ENCODE measurements at regions not wholly inside any gene's neighbourhood (a gene's known extent, or its start where the extent isn't known, plus 50 kb on each side); places are given as distances from the start of the nearest gene placed in this dataset.
"Not testable (repeated sequence)": the region's sequence is repeated elsewhere in the genome, so short reads cannot be mapped to it uniquely, and the experiment has no call there.

- DNase-seq (ENCODE audit: low read depth in 2 of 3, low spot score in 2 of 3) = no peak
Observed at GRCh38 chr1:213523781-213524398, 463.9 kb upstream of the PROX1 start.

GRCh38 chr1:213526306-213526705 lies 461.5 kb upstream of the PROX1 start:
- no peak for DNase-seq (ENCODE audit: low read depth in 2 of 3, low spot score in 2 of 3)

- DNase-seq (ENCODE audit: low read depth in 2 of 3, low spot score in 2 of 3) = no peak
Observed at GRCh38 chr1:213530611-213531320, 457.0 kb upstream of the PROX1 start.

- DNase-seq (ENCODE audit: low read depth in 2 of 3, low spot score in 2 of 3) = no peak
Observed at GRCh38 chr1:213531369-213532310, 456.1 kb upstream of the PROX1 start.

GRCh38 chr1:213533125-213533524 lies 454.6 kb upstream of the PROX1 start:
- no peak for DNase-seq (ENCODE audit: low read depth in 2 of 3, low spot score in 2 of 3)

- DNase-seq (ENCODE audit: low read depth in 2 of 3, low spot score in 2 of 3) = no peak
Observed at GRCh38 chr1:213535679-213536078, 452.1 kb upstream of the PROX1 start.

- DNase-seq (ENCODE audit: low read depth in 2 of 3, low spot score in 2 of 3) = no peak
Observed at GRCh38 chr1:213538251-213538650, 449.5 kb upstream of the PROX1 start.

- DNase-seq (ENCODE audit: low read depth in 2 of 3, low spot score in 2 of 3) = no peak
Observed at GRCh38 chr1:213539464-213539863, 448.3 kb upstream of the PROX1 start.

- no peak for DNase-seq (ENCODE audit: low read depth in 2 of 3, low spot score in 2 of 3)
Observed at GRCh38 chr1:213541641-213542040, 446.1 kb upstream of the PROX1 start.

- not testable (repeated sequence) for DNase-seq (ENCODE audit: low read depth in 2 of 3, low spot score in 2 of 3)
Observed at GRCh38 chr1:213545181-213545580, 442.6 kb upstream of the PROX1 start.

GRCh38 chr1:213549982-213550381 lies 437.8 kb upstream of the PROX1 start:
- no peak for DNase-seq (ENCODE audit: low read depth in 2 of 3, low spot score in 2 of 3)

- DNase-seq (ENCODE audit: low read depth in 2 of 3, low spot score in 2 of 3) = no peak
Observed at GRCh38 chr1:213550804-213551203, 437.0 kb upstream of the PROX1 start.

GRCh38 chr1:213552045-213552444 lies 435.7 kb upstream of the PROX1 start:
- DNase-seq (ENCODE audit: low read depth in 2 of 3, low spot score in 2 of 3) = no peak

- no peak for DNase-seq (ENCODE audit: low read depth in 2 of 3, low spot score in 2 of 3)
Observed at GRCh38 chr1:213560226-213560625, 427.5 kb upstream of the PROX1 start.

- DNase-seq (ENCODE audit: low read depth in 2 of 3, low spot score in 2 of 3) = no peak
Observed at GRCh38 chr1:213561870-213562269, 425.9 kb upstream of the PROX1 start.

- DNase-seq (ENCODE audit: low read depth in 2 of 3, low spot score in 2 of 3) = no peak
Observed at GRCh38 chr1:213564215-213564659, 423.5 kb upstream of the PROX1 start.

- DNase-seq (ENCODE audit: low read depth in 2 of 3, low spot score in 2 of 3) = no peak
Observed at GRCh38 chr1:213568929-213569815, 418.6 kb upstream of the PROX1 start.

- DNase-seq (ENCODE audit: low read depth in 2 of 3, low spot score in 2 of 3) = no peak
Observed at GRCh38 chr1:213569816-213570150, 418.0 kb upstream of the PROX1 start.

GRCh38 chr1:213570487-213570886 lies 417.3 kb upstream of the PROX1 start:
- DNase-seq (ENCODE audit: low read depth in 2 of 3, low spot score in 2 of 3) = no peak

GRCh38 chr1:213571419-213571818 lies 416.4 kb upstream of the PROX1 start:
- DNase-seq (ENCODE audit: low read depth in 2 of 3, low spot score in 2 of 3) = no peak

GRCh38 chr1:213571843-213572242 lies 415.9 kb upstream of the PROX1 start:
- no peak for DNase-seq (ENCODE audit: low read depth in 2 of 3, low spot score in 2 of 3)
